ENCODE measurements at regions not wholly inside any gene's neighbourhood (a gene's known extent, or its start where the extent isn't known, plus 50 kb on each side); places are given as distances from the start of the nearest gene placed in this dataset.

DNA sequence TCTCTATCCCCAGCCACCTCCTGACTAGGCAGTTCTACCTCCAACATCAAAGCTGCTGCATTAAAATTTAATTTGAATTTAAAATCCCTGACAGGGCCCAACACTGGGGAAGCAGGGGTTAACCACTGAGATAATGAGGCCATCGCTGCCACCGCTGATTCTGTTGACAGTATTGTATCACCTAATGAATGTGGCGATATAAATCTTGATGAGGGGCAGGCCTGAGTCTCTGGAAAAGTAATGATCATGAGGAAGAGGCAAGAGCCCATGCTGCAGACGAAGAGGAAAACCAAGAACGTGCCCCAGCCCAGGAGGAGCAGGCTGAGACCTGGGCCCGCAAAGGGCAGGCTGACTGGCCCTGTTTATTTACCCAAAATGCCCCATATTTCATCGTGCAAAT lies 251.4 kb upstream of the ZFHX3 start:
- H3K79me2 ChIP-seq (ENCODE audit: control insufficient read depth, insufficient read depth, low read length), result no peaks in the 10 kb centered on the region
- H3K4me1 ChIP-seq (ENCODE audit: control insufficient read depth, extremely low read depth, insufficient read depth, low read length), result no peaks in the 10 kb centered on the region
- H3K9me3 ChIP-seq (ENCODE audit: control insufficient read depth, insufficient read depth, low read depth, low read length), result no peaks in the 10 kb centered on the region
- H3K27me3 ChIP-seq (ENCODE audit: control insufficient read depth, insufficient read depth, low read length), result no peaks in the 10 kb centered on the region
- H3K36me3 ChIP-seq (ENCODE audit: control insufficient read depth, insufficient read depth, low read length), result no peaks in the 10 kb centered on the region
- no peak overlapping the region for H3K4me3 ChIP-seq (replicated peaks in 1 of 4; ENCODE audit: control extremely low read depth in 1 of 4, insufficient read depth in 1 of 4, low read depth in 3 of 4, low read length in 4 of 4)
- TF ChIP-seq EZH2 (IDR thresholded peaks at IDR 0.05; ENCODE audit: low read length, missing control alignments) (no peak), CTCF (conservative IDR thresholded peaks at IDR 0.05 in 1 of 2, IDR thresholded peaks at IDR 0.05 in 1 of 2; ENCODE audit: low read depth in 1 of 2, low read length in 2 of 2) (no peak)
- no peak overlapping the region for H3K27ac ChIP-seq (ENCODE audit: insufficient read depth, low read length)
- no peak overlapping the region for H3K9ac ChIP-seq (ENCODE audit: insufficient read depth, low read length)
- DNase-seq (ENCODE audit: low read depth in 2 of 2), result no peak
- no peak overlapping the region for H3K4me2 ChIP-seq (ENCODE audit: extremely low read depth, insufficient read depth, low read length)
- H2AFZ ChIP-seq (ENCODE audit: low read length), result no peak overlapping the region
- H4K20me1 ChIP-seq (ENCODE audit: control insufficient read depth, extremely low read depth, insufficient read depth, low read length), result no peaks in the 10 kb centered on the region

- Histone ChIP-seq H3K4me2 (ENCODE audit: extremely low read depth, insufficient read depth, low read length) (no peak overlapping the region), H3K4me1 (ENCODE audit: control insufficient read depth, extremely low read depth, insufficient read depth, low read length) (no peaks in the 10 kb centered on the region), H3K27ac (ENCODE audit: insufficient read depth, low read length) (no peak overlapping the region), H2AFZ (ENCODE audit: low read length) (no peak overlapping the region), H3K4me3 (replicated peaks in 1 of 4; ENCODE audit: control extremely low read depth in 1 of 4, insufficient read depth in 1 of 4, low read depth in 3 of 4, low read length in 4 of 4) (no peak overlapping the region), H3K79me2 (ENCODE audit: control insufficient read depth, insufficient read depth, low read length) (no peaks in the 10 kb centered on the region), H3K9me3 (ENCODE audit: control insufficient read depth, insufficient read depth, low read depth, low read length) (no peaks in the 10 kb centered on the region), H3K27me3 (ENCODE audit: control insufficient read depth, insufficient read depth, low read length) (no peaks in the 10 kb centered on the region), H4K20me1 (ENCODE audit: control insufficient read depth, extremely low read depth, insufficient read depth, low read length) (no peaks in the 10 kb centered on the region), H3K9ac (ENCODE audit: insufficient read depth, low read length) (no peak overlapping the region), H3K36me3 (ENCODE audit: control insufficient read depth, insufficient read depth, low read length) (no peaks in the 10 kb centered on the region)
- peak; percentile 21 to 36 for DNase-seq (ENCODE audit: low read depth in 2 of 2)
- TF ChIP-seq CTCF (conservative IDR thresholded peaks at IDR 0.05 in 1 of 2, IDR thresholded peaks at IDR 0.05 in 1 of 2; ENCODE audit: low read depth in 1 of 2, low read length in 2 of 2), result no peak
- TF ChIP-seq EZH2 (IDR thresholded peaks at IDR 0.05; ENCODE audit: low read length, missing control alignments), result no peak
These were observed 250.6 kb upstream of the ZFHX3 start for GRCh38 chr16:73298562-73298961.

GRCh38 chr16:73290258-73290657 lies 242.3 kb upstream of the ZFHX3 start:
- H2AFZ ChIP-seq (ENCODE audit: low read length), result no peak overlapping the region
- no peak overlapping the region for H3K9ac ChIP-seq (ENCODE audit: insufficient read depth, low read length)
- no peaks in the 10 kb centered on the region for H3K36me3 ChIP-seq (ENCODE audit: control insufficient read depth, insufficient read depth, low read length)
- no peaks in the 10 kb centered on the region for H4K20me1 ChIP-seq (ENCODE audit: control insufficient read depth, extremely low read depth, insufficient read depth, low read length)
- H3K4me3 ChIP-seq (replicated peaks in 1 of 4; ENCODE audit: control extremely low read depth in 1 of 4, insufficient read depth in 1 of 4, low read depth in 3 of 4, low read length in 4 of 4), result no peak overlapping the region
- no peaks in the 10 kb centered on the region for H3K79me2 ChIP-seq (ENCODE audit: control insufficient read depth, insufficient read depth, low read length)
- TF ChIP-seq CTCF (conservative IDR thresholded peaks at IDR 0.05 in 1 of 2, IDR thresholded peaks at IDR 0.05 in 1 of 2; ENCODE audit: low read depth in 1 of 2, low read length in 2 of 2) (no peak), EZH2 (IDR thresholded peaks at IDR 0.05; ENCODE audit: low read length, missing control alignments) (no peak)
- H3K4me2 ChIP-seq (ENCODE audit: extremely low read depth, insufficient read depth, low read length), result no peak overlapping the region
- H3K9me3 ChIP-seq (ENCODE audit: control insufficient read depth, insufficient read depth, low read depth, low read length), result no peaks in the 10 kb centered on the region
- H3K27me3 ChIP-seq (ENCODE audit: control insufficient read depth, insufficient read depth, low read length), result peaks cover 2% of the 10 kb centered on the region
- H3K4me1 ChIP-seq (ENCODE audit: control insufficient read depth, extremely low read depth, insufficient read depth, low read length), result no peaks in the 10 kb centered on the region
- no peak overlapping the region for H3K27ac ChIP-seq (ENCODE audit: insufficient read depth, low read length)
- no peak for DNase-seq (ENCODE audit: low read depth in 2 of 2)

Data from fibroblast of lung (primary cell).